ENCODE measurements at regions not wholly inside any gene's neighbourhood (a gene's known extent, or its start where the extent isn't known, plus 50 kb on each side); places are given as distances from the start of the nearest gene placed in this dataset.

DNA sequence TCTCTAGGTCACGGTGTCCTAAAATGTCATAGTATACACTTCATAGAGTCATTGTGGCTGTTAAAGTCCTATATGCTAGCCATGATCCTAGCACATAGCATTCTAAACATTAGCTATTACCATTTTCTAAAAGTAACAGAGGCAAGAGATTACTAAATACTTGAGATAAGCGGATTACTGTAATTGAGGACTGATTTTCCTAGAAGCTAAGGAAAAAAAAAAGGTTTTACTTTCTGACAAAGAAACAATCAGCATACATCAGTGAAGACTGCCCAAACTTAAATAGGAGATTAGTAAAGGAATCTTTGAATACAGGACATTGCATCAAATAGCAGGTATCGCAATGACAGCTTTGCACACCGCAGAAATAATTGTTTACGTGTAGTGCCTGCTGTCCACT, 91.3 kb upstream of the HNRNPU start:
- TF ChIP-seq POLR2AphosphoS5 (IDR thresholded peaks at IDR 0.05) (no peak), POLR2A (IDR thresholded peaks at IDR 0.05) (no peak)
- TF ChIP-seq, protein P1, sequence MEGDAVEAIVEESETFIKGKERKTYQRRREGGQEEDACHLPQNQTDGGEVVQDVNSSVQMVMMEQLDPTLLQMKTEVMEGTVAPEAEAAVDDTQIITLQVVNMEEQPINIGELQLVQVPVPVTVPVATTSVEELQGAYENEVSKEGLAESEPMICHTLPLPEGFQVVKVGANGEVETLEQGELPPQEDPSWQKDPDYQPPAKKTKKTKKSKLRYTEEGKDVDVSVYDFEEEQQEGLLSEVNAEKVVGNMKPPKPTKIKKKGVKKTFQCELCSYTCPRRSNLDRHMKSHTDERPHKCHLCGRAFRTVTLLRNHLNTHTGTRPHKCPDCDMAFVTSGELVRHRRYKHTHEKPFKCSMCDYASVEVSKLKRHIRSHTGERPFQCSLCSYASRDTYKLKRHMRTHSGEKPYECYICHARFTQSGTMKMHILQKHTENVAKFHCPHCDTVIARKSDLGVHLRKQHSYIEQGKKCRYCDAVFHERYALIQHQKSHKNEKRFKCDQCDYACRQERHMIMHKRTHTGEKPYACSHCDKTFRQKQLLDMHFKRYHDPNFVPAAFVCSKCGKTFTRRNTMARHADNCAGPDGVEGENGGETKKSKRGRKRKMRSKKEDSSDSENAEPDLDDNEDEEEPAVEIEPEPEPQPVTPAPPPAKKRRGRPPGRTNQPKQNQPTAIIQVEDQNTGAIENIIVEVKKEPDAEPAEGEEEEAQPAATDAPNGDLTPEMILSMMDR (IDR thresholded peaks at IDR 0.05) = no peak

DNA sequence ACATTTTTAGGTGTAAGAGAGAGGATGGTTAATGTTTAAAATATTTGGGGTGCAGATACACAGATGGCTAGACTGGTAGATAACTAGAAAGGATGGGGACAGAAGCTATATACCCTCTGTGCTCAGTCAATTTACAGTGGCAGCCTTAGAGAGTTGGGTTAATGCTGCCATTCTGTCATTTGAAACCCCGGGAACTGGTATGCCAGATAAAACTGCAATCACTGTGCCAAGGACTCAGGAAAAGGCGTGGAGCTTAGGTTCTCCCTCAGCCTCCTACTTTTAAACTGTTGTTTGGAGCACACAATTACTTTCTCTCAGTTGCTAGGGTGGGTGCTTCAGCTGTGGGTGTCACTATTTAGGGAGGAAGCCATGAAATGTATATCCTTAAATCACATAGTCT, 90.0 kb upstream of the HNRNPU start:
- H3K27ac ChIP-seq = no peak overlapping the region
- intact Hi-C loops (cut with DNase I) = no loop called here

More for the DNA sequence above, 91.3 kb upstream of the HNRNPU start:
- WGBS = 95% methylated on average over 5 of the region's 5 CpGs
- DNase-seq (ENCODE audit: low spot score) = no peak
- H3K4me1 ChIP-seq (replicated peaks) = no peaks in the 10 kb centered on the region
- H3K36me3 ChIP-seq = no peaks in the 10 kb centered on the region
- H3K4me3 ChIP-seq = no peak overlapping the region
- H3K27ac ChIP-seq = no peak overlapping the region
- H3K27me3 ChIP-seq (replicated peaks; ENCODE audit: insufficient read depth) = no peaks in the 10 kb centered on the region
- H3K9me3 ChIP-seq = no peaks in the 10 kb centered on the region
- intact Hi-C loops (cut with DNase I) = no loop called here

DNA sequence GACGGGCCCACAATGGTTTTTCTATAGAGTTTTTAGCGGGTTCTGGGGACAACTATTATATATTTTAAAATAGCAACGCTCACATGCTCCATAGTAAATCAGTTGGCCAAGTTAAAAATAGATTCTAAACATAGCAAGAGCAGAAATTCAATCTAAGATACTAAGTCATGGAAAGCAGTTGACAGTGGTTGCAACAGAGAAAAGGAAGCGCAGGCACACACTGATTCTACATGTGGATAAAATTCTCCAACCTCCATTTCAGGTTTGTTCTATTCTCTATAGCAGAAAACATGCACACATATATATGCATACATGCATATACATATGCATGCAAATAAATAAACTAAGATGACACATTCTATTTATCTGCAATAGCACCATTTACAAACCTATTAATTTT, 89.6 kb upstream of the HNRNPU start:
- H3K27ac ChIP-seq = no peak overlapping the region
- no peak overlapping the region for H3K4me3 ChIP-seq
- 82% methylated on average over 4 of the region's 4 CpGs for WGBS
- no peaks in the 10 kb centered on the region for H3K36me3 ChIP-seq
- TF ChIP-seq POLR2A (IDR thresholded peaks at IDR 0.05) = no peak
- no peak for TF ChIP-seq POLR2AphosphoS5 (IDR thresholded peaks at IDR 0.05)
- TF ChIP-seq, protein P1 (IDR thresholded peaks at IDR 0.05) = no peak
- no peaks in the 10 kb centered on the region for H3K9me3 ChIP-seq
- H3K4me1 ChIP-seq (replicated peaks) = no peaks in the 10 kb centered on the region
- intact Hi-C loops (cut with DNase I) = no loop called here
- H3K27me3 ChIP-seq (replicated peaks; ENCODE audit: insufficient read depth) = no peaks in the 10 kb centered on the region
- DNase-seq (ENCODE audit: low spot score) = no peak

More for the DNA sequence above, 90.0 kb upstream of the HNRNPU start:
- 43% methylated on average over 2 of the region's 2 CpGs for WGBS
- TF ChIP-seq POLR2AphosphoS5 (IDR thresholded peaks at IDR 0.05) (no peak), POLR2A (IDR thresholded peaks at IDR 0.05) (no peak)
- TF ChIP-seq, protein P1 (IDR thresholded peaks at IDR 0.05) = no peak
- no peak for DNase-seq (ENCODE audit: low spot score)
- no peak overlapping the region for H3K4me3 ChIP-seq
- H3K4me1 ChIP-seq (replicated peaks) = no peaks in the 10 kb centered on the region
- no peaks in the 10 kb centered on the region for H3K9me3 ChIP-seq
- no peaks in the 10 kb centered on the region for H3K36me3 ChIP-seq
- H3K27me3 ChIP-seq (replicated peaks; ENCODE audit: insufficient read depth) = no peaks in the 10 kb centered on the region

DNA sequence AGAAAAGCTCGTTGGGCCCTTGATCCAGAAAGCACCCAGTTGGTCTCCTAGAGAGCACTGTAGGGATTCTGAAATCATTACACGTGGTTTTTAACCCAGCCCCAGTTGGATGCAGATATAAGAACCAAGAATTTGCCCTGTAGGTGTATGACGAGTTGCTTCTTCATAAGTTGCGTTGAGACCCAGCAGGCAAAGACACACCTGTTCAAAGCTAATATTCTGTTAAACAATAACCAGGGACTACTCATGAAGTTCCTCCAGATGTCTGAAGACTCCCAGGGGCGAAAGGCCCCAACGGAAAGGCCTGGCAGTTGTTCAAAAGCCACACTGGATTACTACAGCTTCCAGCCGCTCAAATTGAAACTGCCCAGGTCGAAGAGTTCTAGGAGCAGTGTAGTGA, 88.6 kb upstream of the HNRNPU start:
- TF ChIP-seq POLR2AphosphoS5 (IDR thresholded peaks at IDR 0.05) = no peak
- TF ChIP-seq, protein P1 (IDR thresholded peaks at IDR 0.05) = no peak
- TF ChIP-seq POLR2A (IDR thresholded peaks at IDR 0.05) = no peak
- H3K36me3 ChIP-seq = no peaks in the 10 kb centered on the region
- H3K27ac ChIP-seq = no peak overlapping the region
- no peaks in the 10 kb centered on the region for H3K9me3 ChIP-seq
- intact Hi-C loops (cut with DNase I) = no loop called here
- no peaks in the 10 kb centered on the region for H3K27me3 ChIP-seq (replicated peaks; ENCODE audit: insufficient read depth)
- WGBS = 51% methylated on average over 8 of the region's 8 CpGs
- H3K4me3 ChIP-seq = no peak overlapping the region
- H3K4me1 ChIP-seq (replicated peaks) = no peaks in the 10 kb centered on the region
- no peak for DNase-seq (ENCODE audit: low spot score)

DNA sequence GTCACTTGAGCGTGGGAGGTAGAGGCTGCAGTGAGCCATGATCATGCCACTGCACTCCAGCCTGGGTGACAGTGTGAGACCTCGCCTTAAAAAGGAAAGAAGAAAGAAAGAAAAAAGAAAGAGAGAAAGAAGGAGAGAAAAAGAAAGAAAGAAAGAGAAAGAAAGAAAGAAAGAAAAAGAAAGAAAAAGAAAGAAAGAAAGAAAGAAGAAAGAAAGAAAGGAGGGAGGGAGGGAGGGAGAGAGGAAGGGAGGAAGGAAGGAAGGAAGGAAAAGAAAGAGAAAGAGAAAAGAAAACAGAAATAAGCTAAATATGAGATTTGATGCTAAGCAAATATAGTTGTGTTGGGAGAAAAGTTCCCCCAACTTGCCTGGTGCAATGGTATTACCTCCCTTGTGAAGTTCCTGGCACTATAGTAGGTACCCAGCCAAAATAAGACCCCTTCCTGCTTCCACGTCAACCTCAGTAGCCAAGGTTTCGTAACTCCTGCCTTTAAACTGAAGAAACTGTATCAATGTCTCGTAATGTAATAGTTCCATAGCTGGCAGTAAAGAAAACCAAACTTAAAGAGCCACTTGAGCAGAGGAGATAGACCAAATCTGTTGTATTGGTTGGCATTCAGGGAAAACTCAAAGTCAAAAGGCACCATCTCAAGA, 88.1 kb upstream of the HNRNPU start:
- H3K36me3 ChIP-seq = no peaks in the 10 kb centered on the region
- H3K9me3 ChIP-seq = no peaks in the 10 kb centered on the region
- 90% methylated on average over 5 of the region's 5 CpGs for WGBS
- no peaks in the 10 kb centered on the region for H3K4me1 ChIP-seq (replicated peaks)
- no peak for TF ChIP-seq POLR2A (IDR thresholded peaks at IDR 0.05)
- TF ChIP-seq, protein P1 (IDR thresholded peaks at IDR 0.05) = no peak
- no peak for TF ChIP-seq POLR2AphosphoS5 (IDR thresholded peaks at IDR 0.05)
- no peak overlapping the region for H3K27ac ChIP-seq
- no peaks in the 10 kb centered on the region for H3K27me3 ChIP-seq (replicated peaks; ENCODE audit: insufficient read depth)
- H3K4me3 ChIP-seq = no peak overlapping the region
- intact Hi-C loops (cut with DNase I) = no loop called here
- DNase-seq (ENCODE audit: low spot score) = no peak

Measured in prostate gland (tissue), 2 donors.